ENCODE measurements at regions not wholly inside any gene's neighbourhood (a gene's known extent, or its start where the extent isn't known, plus 50 kb on each side); places are given as distances from the start of the nearest gene placed in this dataset.

GRCh38 chr15:88398011-88398410, 69.2 kb downstream of the MRPL46 start:
- POLR2A ChIA-PET (ENCODE audit: partially characterized antibody), result no interaction called here
- H3K56ac ChIP-seq (replicated peaks; ENCODE audit: insufficient read length, low read depth, low read length), result no peak overlapping the region
- no peak overlapping the region for H3K4me3 ChIP-seq (ENCODE audit: extremely low read depth in 1 of 4, insufficient read depth in 2 of 4, low read depth in 3 of 4, low read length in 4 of 4)
- H4K20me1 ChIP-seq (replicated peaks in 1 of 2; ENCODE audit: control insufficient read depth in 1 of 2, insufficient read depth in 2 of 2, low read length in 2 of 2), result no peaks in the 10 kb centered on the region
- no peak overlapping the region for H3K23ac ChIP-seq (ENCODE audit: insufficient read length)
- H2AFZ ChIP-seq (ENCODE audit: low read length), result no peak overlapping the region
- H3K79me2 ChIP-seq (ENCODE audit: control insufficient read depth in 1 of 2, insufficient read depth in 2 of 2, low read length in 2 of 2), result no peaks in the 10 kb centered on the region
- H2BK12ac ChIP-seq (ENCODE audit: low read depth, low read length), result no peak overlapping the region
- no peak overlapping the region for H4K5ac ChIP-seq (ENCODE audit: insufficient read length, low read depth, low read length)
- no peak overlapping the region for H2BK120ac ChIP-seq (replicated peaks; ENCODE audit: low read depth, low read length)
- no peak overlapping the region for H4K8ac ChIP-seq (ENCODE audit: extremely low read depth, insufficient read depth, low read length)
- no peaks in the 10 kb centered on the region for H3K79me1 ChIP-seq (ENCODE audit: low read depth, low read length)
- DNase-seq (ENCODE audit: low read depth in 1 of 2, low spot score in 2 of 2) (no peak), FAIRE-seq (no peak)
- H3K27me3 ChIP-seq (replicated peaks in 1 of 4; ENCODE audit: control insufficient read depth in 3 of 4, extremely low read depth in 1 of 4, insufficient read depth in 3 of 4, low read length in 3 of 4), result no peaks in the 10 kb centered on the region
- peaks cover under 1 to 12% (median 6%) of the 10 kb centered on the region in 4 experiments; a peak in 5 of 7 replicates for H3K4me1 ChIP-seq (replicated peaks in 1 of 4; ENCODE audit: control insufficient read depth in 3 of 4, insufficient read depth in 4 of 4, low read length in 3 of 4)
- H3K4me2 ChIP-seq (ENCODE audit: insufficient read depth in 1 of 2, low read depth in 2 of 2, low read length in 2 of 2), result no peak overlapping the region
- WGBS, 2 experiments (ENCODE audit: extremely low coverage in 1 of 2, insufficient coverage in 1 of 2, insufficient read length in 1 of 2, insufficient replicate concordance in 2 of 2, low coverage in 1 of 2, low lambda C conversion rate in 2 of 2, missing lambda C conversion rate in 1 of 2), result no CpG with 5 or more reads among the region's 1 CpG
- CTCF ChIA-PET (ENCODE audit: partially characterized antibody), result interaction anchor here (1.2 to 4.9 kb wide), 4 partner anchors 14 to 65 kb away, joined by 4 to 21 read pairs (median 8); no protein-coding TSS in a partner anchor
- H4K91ac ChIP-seq (replicated peaks; ENCODE audit: insufficient read length, low read length), result no peak overlapping the region
- no peak overlapping the region for H3K9ac ChIP-seq (replicated peaks in 1 of 4; ENCODE audit: extremely low read depth in 1 of 4, low read depth in 3 of 4, low read length in 3 of 4)
- H2BK20ac ChIP-seq (ENCODE audit: low read length), result no peak overlapping the region
- H3K18ac ChIP-seq (ENCODE audit: extremely low read depth, low read length), result no peak overlapping the region
- H3K4ac ChIP-seq (replicated peaks; ENCODE audit: insufficient read length, low read depth, low read length), result no peak overlapping the region
- no peaks in the 10 kb centered on the region for H3K23me2 ChIP-seq (ENCODE audit: low read depth, low read length)
- no peak overlapping the region for H3K14ac ChIP-seq (ENCODE audit: insufficient read length)
- H2BK5ac ChIP-seq (ENCODE audit: low read depth, low read length), result no peak overlapping the region
- no peaks in the 10 kb centered on the region for H3K36me3 ChIP-seq (ENCODE audit: control insufficient read depth in 2 of 4, insufficient read depth in 4 of 4, low read length in 3 of 4)
- no peak overlapping the region for H2BK15ac ChIP-seq (ENCODE audit: low read length)
- H2AK5ac ChIP-seq (ENCODE audit: low read depth, low read length), result no peak overlapping the region
- no peak for TF ChIP-seq GTF2F1 (IDR thresholded peaks at IDR 0.05; ENCODE audit: borderline replicate concordance, low read depth, low read length)
- no peak for TF ChIP-seq KDM1A (IDR thresholded peaks at IDR 0.05; ENCODE audit: borderline replicate concordance, low read length)
- no peak for TF ChIP-seq POLR2AphosphoS5 (IDR thresholded peaks at IDR 0.05; ENCODE audit: low read depth, low read length)
- no peak for TF ChIP-seq GABPA (IDR thresholded peaks at IDR 0.05; ENCODE audit: borderline replicate concordance, insufficient read depth, low read length)
- no peak for TF ChIP-seq RAD21 (IDR thresholded peaks at IDR 0.05 in 1 of 2, conservative IDR thresholded peaks at IDR 0.05 in 1 of 2; ENCODE audit: low read depth in 2 of 2, low read length in 2 of 2)
- TF ChIP-seq, protein P1, sequence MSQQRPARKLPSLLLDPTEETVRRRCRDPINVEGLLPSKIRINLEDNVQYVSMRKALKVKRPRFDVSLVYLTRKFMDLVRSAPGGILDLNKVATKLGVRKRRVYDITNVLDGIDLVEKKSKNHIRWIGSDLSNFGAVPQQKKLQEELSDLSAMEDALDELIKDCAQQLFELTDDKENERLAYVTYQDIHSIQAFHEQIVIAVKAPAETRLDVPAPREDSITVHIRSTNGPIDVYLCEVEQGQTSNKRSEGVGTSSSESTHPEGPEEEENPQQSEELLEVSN (IDR thresholded peaks at IDR 0.05), result no peak
- TF ChIP-seq PHF8 (conservative IDR thresholded peaks at IDR 0.05; ENCODE audit: low read depth, low read length), result no peak
- TF ChIP-seq CBX5 (IDR thresholded peaks at IDR 0.05; ENCODE audit: low read depth, low read length), result no peak
- TF ChIP-seq ZNF274 (IDR thresholded peaks at IDR 0.05; ENCODE audit: borderline replicate concordance, extremely low read depth, low read length), result no peak
- no peak for TF ChIP-seq SUZ12 (IDR thresholded peaks at IDR 0.05; ENCODE audit: low read length)
- TF ChIP-seq BCL11A (IDR thresholded peaks at IDR 0.05; ENCODE audit: low read depth in 2 of 2, low read length in 2 of 2), result no peak
- TF ChIP-seq SP4 (IDR thresholded peaks at IDR 0.05; ENCODE audit: low read length), result no peak
- TF ChIP-seq CEBPB (IDR thresholded peaks at IDR 0.05; ENCODE audit: low read depth, low read length), result no peak
- no peak overlapping the region for H3K27ac ChIP-seq (ENCODE audit: low read depth, low read length)
- H3K9me3 ChIP-seq (ENCODE audit: insufficient read depth in 2 of 2, low read depth in 1 of 2, low read length in 1 of 2), result no peaks in the 10 kb centered on the region
